ENCODE measurements at regions not wholly inside any gene's neighbourhood (a gene's known extent, or its start where the extent isn't known, plus 50 kb on each side); places are given as distances from the start of the nearest gene placed in this dataset.

DNA sequence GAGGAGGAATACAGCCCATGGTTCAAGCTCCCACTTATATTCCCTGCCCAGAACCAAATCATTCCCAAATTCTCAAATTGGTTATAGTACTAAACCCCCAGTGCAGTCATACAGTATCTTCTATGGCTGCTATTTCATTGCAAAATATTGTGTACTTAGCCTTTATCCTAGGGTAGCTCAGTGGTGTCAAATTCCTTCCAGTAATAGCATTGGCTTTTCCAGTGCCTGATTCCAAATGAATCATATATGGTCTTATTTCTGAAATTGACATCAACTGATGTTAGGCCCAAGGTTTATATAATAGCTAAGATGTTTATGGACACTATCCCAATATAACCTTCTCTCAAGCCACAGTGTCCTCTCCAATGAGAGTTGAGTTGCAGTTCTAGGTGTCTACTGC is 256.7 kb downstream of the NDUFS4 start (continued):
- TF ChIP-seq SIN3A (conservative IDR thresholded peaks at IDR 0.05 in 1 of 2, IDR thresholded peaks at IDR 0.05 in 1 of 2; ENCODE audit: low read depth in 1 of 2, low read length in 2 of 2) (no peak), CHD2 (IDR thresholded peaks at IDR 0.05; ENCODE audit: low read length) (no peak)
- TF ChIP-seq, protein P1, sequence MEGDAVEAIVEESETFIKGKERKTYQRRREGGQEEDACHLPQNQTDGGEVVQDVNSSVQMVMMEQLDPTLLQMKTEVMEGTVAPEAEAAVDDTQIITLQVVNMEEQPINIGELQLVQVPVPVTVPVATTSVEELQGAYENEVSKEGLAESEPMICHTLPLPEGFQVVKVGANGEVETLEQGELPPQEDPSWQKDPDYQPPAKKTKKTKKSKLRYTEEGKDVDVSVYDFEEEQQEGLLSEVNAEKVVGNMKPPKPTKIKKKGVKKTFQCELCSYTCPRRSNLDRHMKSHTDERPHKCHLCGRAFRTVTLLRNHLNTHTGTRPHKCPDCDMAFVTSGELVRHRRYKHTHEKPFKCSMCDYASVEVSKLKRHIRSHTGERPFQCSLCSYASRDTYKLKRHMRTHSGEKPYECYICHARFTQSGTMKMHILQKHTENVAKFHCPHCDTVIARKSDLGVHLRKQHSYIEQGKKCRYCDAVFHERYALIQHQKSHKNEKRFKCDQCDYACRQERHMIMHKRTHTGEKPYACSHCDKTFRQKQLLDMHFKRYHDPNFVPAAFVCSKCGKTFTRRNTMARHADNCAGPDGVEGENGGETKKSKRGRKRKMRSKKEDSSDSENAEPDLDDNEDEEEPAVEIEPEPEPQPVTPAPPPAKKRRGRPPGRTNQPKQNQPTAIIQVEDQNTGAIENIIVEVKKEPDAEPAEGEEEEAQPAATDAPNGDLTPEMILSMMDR (IDR thresholded peaks at IDR 0.05; ENCODE audit: control extremely low read depth in 1 of 3, insufficient read depth in 1 of 3, low read depth in 1 of 3, low read length in 3 of 3) = no peak
